ENCODE measurements at regions not wholly inside any gene's neighbourhood (a gene's known extent, or its start where the extent isn't known, plus 50 kb on each side); places are given as distances from the start of the nearest gene placed in this dataset.

GRCh38 chr11:25537393-25537792, 794.5 kb upstream of the ANO3 start:
- DNase-seq (ENCODE audit: low read depth) = no peak
- TF ChIP-seq CTCF (IDR thresholded peaks at IDR 0.05; ENCODE audit: insufficient read depth, low read depth, low read length) = no peak
- H3K27me3 ChIP-seq (ENCODE audit: control insufficient read depth, insufficient read depth, low read length) = no peaks in the 10 kb centered on the region
- POLR2A ChIA-PET = no interaction called here
- H3K36me3 ChIP-seq (ENCODE audit: control insufficient read depth, insufficient read depth, low read length) = no peaks in the 10 kb centered on the region
- CTCF ChIA-PET = no interaction called here
- no peak overlapping the region for H3K4me3 ChIP-seq (ENCODE audit: low read depth, low read length)

- ChIA-PET POLR2A (no interaction called here), CTCF (no interaction called here)
- Histone ChIP-seq H3K4me3 (ENCODE audit: low read depth, low read length) (no peak overlapping the region), H3K27me3 (ENCODE audit: control insufficient read depth, insufficient read depth, low read length) (no peaks in the 10 kb centered on the region), H3K36me3 (ENCODE audit: control insufficient read depth, insufficient read depth, low read length) (no peaks in the 10 kb centered on the region)
- TF ChIP-seq CTCF (IDR thresholded peaks at IDR 0.05; ENCODE audit: insufficient read depth, low read depth, low read length) = no peak
- no peak for DNase-seq (ENCODE audit: low read depth)
These were observed 784.6 kb upstream of the ANO3 start for GRCh38 chr11:25547292-25547691.

GRCh38 chr11:25562417-25562816, 769.5 kb upstream of the ANO3 start:
- no peaks in the 10 kb centered on the region for H3K27me3 ChIP-seq (ENCODE audit: control insufficient read depth, insufficient read depth, low read length)
- H3K4me3 ChIP-seq (ENCODE audit: low read depth, low read length) = no peak overlapping the region
- no peak for TF ChIP-seq CTCF (IDR thresholded peaks at IDR 0.05; ENCODE audit: insufficient read depth, low read depth, low read length)
- no peaks in the 10 kb centered on the region for H3K36me3 ChIP-seq (ENCODE audit: control insufficient read depth, insufficient read depth, low read length)
- DNase-seq (ENCODE audit: low read depth) = no peak
- ChIA-PET POLR2A (no interaction called here), CTCF (no interaction called here)

GRCh38 chr11:25565846-25566245, 766.1 kb upstream of the ANO3 start:
- no peak for TF ChIP-seq CTCF (IDR thresholded peaks at IDR 0.05; ENCODE audit: insufficient read depth, low read depth, low read length)
- Histone ChIP-seq H3K27me3 (ENCODE audit: control insufficient read depth, insufficient read depth, low read length) (no peaks in the 10 kb centered on the region), H3K4me3 (ENCODE audit: low read depth, low read length) (no peak overlapping the region), H3K36me3 (ENCODE audit: control insufficient read depth, insufficient read depth, low read length) (no peaks in the 10 kb centered on the region)
- DNase-seq (ENCODE audit: low read depth) = no peak
- ChIA-PET CTCF (no interaction called here), POLR2A (no interaction called here)

GRCh38 chr11:25566298-25567200, 765.4 kb upstream of the ANO3 start:
- no peak for TF ChIP-seq CTCF (IDR thresholded peaks at IDR 0.05; ENCODE audit: insufficient read depth, low read depth, low read length)
- no peak for DNase-seq (ENCODE audit: low read depth)
- Histone ChIP-seq H3K36me3 (ENCODE audit: control insufficient read depth, insufficient read depth, low read length) (no peaks in the 10 kb centered on the region), H3K27me3 (ENCODE audit: control insufficient read depth, insufficient read depth, low read length) (no peaks in the 10 kb centered on the region), H3K4me3 (ENCODE audit: low read depth, low read length) (no peak overlapping the region)
- POLR2A ChIA-PET = no interaction called here
- CTCF ChIA-PET = no interaction called here
